ENCODE measurements at regions not wholly inside any gene's neighbourhood (a gene's known extent, or its start where the extent isn't known, plus 50 kb on each side); places are given as distances from the start of the nearest gene placed in this dataset.
A peak's percentile ranks its signal among the peaks of the same experiment; 100 is the strongest.

DNA sequence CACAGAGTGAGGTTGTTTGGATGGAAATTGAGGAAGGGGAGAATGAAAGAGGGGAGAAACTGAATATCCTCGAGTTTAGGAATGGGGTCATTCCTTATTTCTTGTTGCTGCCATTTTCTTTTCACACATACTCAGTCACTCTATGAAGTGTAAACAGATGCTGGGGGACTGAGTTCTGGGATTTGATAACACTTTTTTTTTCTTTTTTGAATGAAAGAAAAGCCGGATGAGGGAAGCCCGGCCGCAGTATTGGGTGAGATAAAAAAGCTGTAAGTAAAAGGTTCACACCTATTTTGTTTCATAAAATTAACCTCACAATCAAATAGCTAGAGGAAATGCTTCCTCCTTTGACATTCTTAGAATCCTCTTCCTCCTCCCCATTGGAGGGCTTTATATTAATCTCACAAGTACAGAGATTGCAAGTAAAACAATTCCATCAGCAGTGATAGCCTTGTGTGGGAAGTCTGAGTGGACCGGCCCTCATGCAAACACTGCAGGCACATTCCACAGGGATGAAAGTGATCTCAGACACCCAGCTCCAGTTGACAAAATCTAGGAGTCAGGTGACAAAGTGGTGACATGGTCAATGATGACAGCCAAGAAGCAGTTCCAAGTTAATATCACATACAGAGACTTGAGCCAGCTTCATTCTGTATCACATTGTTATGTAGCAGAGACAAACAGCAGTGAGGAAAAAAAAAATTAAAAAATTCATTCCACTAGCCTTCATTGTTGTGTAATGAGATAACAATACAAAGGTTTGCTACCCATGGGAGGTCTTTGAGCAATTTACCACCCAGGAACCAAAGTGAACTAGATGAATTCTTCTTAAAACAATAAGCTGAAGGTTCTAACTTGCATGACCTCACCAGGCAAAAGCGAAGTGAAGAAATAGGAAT, 391.1 kb upstream of the HSF2 start:
- no peak for DNase-seq (ENCODE audit: low read depth)

DNA sequence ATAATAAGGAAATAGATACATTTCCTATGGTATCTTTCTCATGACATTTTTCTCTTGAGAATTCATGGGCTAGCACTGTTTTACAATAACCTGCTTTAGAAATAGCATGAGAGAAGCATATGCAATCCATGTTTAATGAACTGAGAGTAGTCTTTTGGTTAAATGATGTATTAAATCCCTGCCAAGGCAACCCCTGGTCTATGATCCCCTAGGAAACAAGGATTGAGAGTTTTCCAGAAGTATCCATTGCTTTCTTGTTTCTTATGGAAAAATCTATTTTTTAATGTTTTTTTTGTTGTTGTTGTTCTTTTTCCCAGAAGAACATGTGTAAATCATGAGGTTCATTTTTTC, 390.5 kb upstream of the HSF2 start:
- DNase-seq (ENCODE audit: low read depth): no peak

DNA sequence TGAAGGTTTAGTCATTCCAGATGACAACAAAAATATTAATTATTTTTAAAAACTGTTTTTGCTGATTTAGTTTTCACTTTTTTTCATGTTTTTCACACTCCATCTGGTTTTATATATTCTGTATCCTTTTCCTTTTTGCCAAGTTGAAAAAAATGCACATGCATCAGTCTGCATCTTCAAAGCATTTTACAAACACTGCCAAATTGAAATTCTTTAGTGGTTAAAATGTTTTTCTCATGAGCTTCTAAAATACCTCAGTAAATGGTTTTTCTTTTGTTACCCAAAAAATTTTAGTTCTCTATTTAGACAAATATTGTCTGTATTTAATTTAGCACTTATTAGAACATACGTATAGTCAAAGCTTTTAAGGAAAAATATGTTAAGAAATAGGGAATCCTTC, 386.9 kb upstream of the HSF2 start:
- no peak for DNase-seq (ENCODE audit: low read depth)

DNA sequence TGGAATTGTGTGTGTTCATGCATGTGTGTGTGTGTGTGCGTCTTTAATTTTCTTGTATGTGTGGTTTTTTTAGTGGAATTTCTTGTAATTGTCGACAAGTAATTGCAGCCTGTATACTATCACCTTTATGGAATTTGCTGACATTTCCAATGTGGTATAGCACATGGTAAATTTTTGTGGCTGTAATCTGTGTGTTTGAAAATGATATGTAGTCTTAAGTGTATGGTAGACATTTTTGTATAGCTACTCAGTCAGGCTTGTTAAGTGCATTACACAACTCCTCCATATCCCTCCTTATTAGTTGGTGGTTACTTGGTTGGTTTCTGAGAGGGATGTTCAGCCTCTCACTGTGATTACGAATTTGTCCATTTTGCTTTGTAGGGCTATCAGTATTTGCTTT, 384.5 kb upstream of the HSF2 start:
- peak; percentile 62 for DNase-seq (ENCODE audit: low read depth)

DNA sequence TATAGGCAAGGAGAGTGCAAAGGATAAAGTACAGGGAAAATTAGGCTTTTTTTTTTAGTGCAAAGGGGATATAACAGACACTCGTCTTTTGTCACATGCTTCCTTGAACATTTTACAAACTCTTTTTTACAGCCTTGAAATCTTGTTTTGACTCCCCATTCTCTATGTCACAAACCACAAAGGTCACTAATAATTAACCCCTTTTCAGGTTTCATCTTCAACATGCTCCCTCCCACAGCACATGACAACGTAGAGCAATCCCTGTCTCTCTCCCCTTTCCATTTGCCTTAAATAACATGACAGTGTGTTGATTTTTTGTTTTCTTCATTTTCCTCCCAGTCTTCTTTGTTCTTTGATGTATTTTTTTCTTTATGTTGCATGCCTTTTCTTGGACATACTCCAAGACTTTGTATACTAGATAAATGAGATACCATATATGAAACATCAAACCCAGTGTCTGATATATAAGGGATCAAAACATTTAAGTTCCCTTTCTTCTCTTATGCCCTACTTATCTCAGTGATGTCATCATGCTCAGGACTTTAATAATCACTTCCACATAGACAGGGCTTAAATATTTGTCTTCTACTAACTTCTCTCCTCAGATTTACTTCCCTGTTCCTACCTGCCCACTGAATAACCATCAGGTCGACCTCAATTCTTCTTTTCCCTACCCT, 378.7 kb upstream of the HSF2 start:
- DNase-seq (ENCODE audit: low read depth): no peak

DNA sequence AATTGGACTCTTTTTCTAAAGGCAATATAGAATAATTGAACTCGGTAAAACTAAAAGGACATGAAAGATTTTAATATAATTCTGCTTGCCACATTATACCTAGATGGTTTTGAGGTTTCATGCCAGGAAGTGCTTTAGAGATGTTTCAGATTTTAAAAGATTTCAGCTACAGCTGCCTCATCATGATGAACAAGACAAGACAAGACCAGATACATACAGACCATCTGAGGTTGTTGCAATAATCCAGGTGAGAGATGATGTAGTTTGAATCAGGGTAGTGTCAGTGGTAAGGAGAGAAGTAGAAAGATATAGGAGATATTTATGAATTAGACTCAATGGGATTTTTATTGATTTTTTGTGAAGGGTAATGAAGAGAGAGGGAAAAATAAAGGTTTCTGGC, 374.3 kb upstream of the HSF2 start:
- no peak for DNase-seq (ENCODE audit: low read depth)

DNA sequence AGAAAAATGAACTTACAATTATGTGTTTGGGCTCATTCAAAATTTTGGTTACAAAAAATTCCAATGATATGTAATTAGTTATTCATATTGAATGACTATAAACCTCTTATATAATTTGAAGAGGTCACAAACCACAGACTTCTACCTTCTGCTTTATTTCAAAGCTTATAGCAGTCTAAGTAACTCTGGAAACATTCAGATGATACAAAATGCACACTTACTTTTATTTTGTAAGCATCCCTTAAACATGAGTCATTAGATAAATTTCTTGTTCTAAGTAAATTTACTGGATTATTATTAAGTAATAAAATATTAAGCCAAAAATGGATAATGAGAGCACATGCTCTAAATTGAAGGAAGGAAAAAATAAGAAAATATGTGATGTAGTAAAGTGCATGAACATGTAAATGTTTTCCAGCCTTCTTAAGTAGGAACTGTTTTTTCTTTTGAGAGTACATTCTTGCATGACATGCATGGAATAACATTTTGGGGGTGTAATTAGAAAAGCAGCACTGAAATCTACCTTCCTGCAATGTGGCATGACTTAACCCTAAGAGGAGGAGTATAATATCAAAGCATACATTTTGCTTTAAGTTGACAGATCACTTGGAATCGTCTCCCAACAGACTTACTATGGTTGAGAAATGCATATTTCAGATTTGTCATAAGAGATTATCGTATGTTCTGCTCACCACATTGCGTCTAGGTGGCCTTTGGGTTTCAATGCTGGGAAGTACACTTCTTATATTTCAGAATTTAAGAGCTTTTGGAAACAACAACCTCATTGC, 372.7 kb upstream of the HSF2 start:
- DNase-seq (ENCODE audit: low read depth): no peak

DNA sequence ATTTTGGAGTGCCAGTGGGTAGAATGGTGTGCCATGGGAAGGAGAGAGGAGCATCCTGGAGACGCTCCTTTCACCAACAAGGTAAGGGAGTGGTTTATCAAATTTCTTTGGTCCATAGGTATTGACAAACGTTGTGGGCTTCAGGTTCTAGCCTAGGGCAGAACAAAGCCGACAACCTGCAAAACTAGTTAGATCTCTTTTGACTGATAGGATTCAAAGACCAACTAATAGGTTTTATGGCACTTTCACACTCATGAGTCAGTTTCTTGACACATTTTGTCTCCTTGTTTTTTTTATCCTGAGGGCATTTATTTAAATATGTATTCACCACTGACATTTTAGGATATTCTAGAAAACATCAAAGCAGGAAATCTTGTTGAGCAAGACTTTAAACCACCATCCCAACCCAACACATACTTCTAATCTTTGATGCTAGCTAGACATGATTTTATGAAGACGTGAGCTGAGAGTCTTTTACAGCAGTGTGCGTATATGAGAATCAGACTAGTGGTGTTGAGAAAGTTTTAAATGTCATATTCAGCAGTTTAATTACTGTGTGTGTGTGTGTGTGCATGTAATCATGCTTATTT, 370.4 kb upstream of the HSF2 start:
- no peak for DNase-seq (ENCODE audit: low read depth)

DNA sequence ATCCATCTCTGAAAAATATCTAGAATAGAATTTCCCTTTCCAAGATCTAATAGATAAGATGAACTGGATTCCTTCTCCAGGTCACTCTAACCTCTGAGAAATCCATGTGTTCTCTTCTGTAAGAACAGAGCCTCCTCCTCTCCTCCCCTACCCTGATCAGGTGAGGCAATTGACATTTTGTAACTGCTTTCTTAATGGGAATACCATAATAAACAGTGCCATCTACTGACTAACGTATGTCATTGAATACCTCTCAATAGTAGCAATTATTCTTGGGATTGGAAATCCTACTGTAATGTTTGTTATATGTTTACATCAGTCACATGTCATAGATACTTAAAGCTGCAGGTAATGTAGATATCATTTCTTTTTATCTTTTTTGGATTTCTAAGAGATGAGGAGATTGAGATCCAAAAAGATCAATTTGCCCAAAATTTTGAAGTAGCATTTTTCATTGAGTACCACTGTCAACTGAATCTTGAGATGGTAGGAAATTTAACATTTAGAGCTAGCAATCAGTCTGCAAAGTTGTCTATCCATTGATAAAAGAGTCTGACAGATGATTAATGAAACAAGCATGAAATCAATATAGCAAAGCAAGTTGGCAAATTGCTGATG, 365.8 kb upstream of the HSF2 start:
- peak; percentile 68 for DNase-seq (ENCODE audit: low read depth)

DNA sequence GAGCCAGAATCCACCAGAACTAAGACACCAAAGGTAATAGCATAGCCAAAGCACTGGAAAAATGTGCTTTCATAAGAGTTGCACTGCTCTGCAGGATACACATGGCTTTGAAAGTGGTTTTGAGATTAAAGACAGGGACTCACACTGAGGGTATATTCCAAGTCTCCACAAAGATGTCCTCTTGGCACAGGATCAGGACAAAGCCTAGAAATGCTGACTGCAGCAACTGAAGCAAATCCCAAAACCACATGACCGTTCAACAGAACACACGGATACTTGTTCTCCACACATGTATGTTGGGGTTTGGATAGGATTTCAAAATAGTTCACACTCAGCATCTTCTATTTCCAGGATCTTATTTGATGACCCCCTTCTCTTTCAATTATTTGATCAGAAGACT, 364.3 kb upstream of the HSF2 start:
- no peak for DNase-seq (ENCODE audit: low read depth)

DNA sequence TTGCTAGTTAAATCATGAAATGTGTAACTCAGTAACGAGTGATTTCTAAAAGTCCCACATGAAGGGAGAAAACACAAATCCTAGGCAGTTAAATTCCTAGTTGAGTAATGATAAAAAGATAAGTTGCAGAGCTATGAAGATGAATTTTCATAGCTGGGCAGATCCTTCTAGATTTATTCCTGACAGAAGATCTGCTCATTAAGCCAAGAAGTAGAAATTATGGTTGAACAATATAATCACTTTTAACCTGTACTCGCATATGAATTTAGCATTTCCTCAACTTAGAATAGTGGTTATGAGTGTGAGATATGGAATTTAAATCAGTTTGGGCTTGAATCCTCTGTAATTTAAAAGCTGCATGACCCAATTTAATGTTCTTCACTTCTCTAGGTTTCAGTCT, 359.2 kb upstream of the HSF2 start:
- no peak for DNase-seq (ENCODE audit: low read depth)

DNA sequence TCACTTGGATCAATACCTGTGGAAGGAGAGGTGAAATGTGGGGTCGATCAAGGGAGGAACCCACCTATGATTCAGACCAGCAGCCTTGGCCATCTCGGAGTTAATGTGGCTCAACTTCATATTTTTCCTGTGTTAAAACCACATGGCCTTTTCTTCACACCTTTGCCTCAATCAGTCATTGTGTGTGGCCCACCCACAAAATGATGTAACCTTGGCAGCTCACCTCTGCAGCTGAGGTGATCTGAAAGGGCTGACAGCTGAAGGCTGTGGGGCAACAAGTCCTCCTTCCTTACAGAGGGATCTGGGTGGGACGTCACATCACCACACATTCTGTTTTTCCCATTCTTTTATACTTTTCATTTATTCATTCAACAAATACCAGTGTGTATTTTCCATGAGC, 357.1 kb upstream of the HSF2 start:
- DNase-seq (ENCODE audit: low read depth): no peak

DNA sequence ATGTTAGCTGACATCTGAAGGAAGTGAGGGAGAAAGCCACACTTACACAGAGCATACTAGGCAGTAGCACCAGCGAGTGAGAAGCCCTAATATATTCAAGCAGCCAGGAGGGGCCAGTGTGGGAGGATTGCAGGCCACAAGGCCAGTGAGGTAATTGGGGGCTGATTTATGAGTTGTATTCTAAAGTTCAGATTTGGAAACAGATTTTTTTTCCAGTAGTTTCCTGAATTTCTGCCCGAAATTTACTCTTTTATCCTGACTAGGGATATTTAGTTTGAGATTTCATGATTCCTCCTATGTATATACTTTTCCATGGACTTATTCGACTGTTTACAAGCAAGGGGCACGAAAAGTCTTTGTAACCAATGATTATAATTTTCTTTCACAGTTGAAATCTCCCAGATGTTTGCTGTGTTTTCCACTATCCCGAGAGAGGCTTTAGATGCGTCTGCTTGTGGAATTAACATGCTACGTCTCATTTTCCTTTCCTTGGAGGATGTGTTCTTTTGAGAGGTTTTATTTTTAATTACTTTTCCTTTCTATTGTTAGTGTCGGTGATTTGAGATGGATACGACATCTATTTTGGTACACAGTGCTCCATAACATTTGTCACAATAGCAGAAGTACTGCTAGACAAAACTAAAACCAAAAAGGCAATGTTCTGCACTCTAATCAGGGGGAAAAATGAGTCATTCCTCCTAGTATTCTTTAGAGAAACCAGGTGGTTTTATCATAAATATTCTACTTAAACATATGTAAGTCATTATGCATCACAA, 356.3 kb upstream of the HSF2 start:
- no peak for DNase-seq (ENCODE audit: low read depth)

DNA sequence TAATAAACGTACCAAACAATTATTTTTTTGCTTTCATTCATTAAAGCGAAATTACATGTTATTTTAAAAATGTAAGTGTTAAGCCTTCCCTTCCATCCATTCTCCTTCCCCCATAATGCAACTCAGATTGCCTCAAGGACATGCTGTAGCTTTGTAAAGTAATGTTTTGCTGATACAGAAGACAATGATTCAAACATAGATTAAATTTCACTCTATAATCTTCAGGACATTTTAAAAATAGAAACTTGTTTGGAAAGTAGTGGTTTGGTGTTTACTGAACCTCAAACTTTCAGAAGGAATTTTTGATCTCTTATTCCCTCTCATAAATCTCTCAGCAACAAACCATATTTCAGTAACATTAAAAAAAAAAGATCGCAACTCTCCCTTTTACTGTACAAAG, 350.9 kb upstream of the HSF2 start:
- DNase-seq (ENCODE audit: low read depth): peak; percentile 4

DNA sequence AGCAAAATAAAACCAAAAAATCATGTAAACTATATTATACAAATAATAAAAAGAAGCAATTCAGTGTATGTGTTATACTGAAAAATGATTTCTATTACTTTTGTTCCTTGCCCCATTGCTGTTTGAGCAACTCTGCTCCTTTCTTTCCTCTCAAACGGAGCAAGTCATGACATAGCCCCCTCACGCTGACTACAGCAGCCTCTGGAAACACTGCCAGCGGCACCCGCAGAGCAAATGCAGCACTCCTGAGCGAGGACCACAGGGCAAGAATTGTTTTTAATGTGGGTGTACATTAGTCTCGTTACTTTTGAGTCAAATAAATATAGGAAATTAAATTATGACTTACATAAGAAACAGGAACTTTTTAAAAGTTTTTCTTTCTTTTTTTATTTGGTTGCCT, 350.1 kb upstream of the HSF2 start:
- peak; percentile 38 for DNase-seq (ENCODE audit: low read depth)

DNA sequence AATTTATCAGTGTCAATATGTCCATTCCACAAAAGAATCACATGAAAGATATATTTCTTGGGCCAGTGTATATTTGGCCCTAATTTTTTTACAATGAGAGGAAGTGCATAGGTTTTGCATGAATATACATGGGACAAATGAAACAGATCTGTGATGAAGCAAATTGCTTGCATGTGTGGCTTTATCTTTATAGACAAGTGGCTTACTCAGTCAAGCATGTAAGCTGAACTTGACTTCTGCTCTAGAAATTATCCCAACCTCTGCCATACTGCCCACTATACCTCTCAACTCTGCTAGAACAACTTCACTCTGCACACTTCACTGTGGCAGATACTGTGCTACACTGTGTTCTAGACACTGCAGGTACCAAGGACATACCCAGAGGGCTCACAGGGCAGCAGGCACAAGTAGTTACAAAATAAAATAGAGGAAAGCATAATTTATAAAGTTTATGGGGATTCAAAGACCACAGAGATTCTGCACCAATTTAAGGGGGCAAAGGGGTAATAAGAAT, 349.2 kb upstream of the HSF2 start:
- no peak for DNase-seq (ENCODE audit: low read depth)

DNA sequence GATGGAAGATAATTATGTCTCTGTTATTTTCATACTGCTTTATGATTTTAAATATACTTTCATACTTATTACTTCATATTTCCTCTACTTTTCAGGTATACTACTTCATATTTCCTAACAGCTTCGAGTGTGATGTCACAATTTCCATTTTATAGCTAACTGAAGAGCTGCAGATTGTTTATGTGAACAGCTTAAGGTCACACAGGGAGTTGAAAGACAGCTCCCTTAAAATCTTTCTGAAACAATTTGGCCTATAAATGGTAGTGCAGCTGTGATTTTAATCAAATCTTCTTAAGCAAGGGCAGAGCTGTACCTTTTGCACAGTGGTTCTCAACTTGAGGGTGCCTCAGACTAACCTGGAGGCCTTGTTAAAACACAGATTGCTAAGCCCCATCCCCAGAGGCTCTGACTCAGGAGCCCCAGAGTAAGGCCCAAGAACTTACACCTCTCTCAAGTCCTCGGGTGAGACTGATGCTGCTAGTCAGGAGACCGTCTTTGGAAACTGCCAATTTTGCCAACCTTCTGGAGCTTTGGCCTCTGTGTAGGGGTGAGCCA, 347.0 kb upstream of the HSF2 start:
- no peak for DNase-seq (ENCODE audit: low read depth)

DNA sequence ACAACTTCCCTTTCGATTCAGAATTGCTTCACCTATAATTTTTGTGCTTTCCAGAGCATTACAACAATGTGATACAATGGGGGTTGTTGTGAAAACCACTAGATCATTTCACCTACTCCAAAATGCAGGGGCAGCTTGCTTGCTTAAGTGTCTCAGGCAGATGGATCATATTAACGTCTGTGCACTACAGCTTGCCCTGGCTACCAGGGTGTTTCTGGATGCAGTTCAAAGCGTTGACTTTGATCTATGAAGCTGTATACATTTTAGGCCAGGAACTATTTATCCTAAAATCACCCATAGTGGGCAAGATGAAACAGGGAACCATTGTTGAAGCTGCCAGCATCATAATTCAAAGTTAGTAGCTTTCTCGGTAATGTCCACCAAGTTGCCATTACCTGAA, 339.5 kb upstream of the HSF2 start:
- DNase-seq (ENCODE audit: low read depth): no peak

DNA sequence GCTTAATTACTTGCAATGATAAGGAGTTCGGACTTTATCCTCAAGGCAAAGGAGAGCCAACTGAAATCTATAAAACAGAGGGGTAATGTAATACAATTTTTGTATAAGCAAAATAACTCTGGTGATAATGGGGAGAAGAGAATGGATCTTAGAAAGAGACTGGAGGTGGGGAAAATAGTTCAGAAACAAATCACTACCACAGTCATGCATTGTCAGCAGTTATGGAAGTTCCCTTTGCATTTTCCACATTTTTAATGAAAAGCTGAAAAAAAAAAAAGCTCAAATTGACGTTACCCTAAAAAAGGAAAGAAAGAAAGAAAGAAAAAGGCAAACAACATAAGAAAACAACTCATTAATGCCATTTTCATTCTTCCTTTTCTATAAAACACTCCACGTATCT, 337.6 kb upstream of the HSF2 start:
- DNase-seq (ENCODE audit: low read depth): no peak

DNA sequence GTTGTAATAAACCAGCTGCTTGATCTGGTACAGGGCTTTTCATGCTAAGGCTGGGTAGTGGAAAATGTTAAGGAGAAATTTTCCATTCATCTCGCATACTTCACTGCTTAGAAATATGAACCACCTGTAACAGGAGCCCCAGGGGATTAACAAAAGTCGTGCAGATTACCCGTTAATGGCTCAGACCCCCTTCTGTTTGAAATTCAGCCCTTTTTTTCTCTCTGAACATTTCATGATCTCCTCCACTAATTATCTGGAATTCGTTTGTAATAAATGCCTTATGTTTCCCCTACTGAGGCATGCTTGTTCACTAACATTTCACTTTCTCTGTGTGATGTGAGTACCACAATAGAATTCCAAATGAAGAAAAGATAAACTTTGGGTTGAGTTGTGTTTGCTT, 336.4 kb upstream of the HSF2 start:
- no peak for DNase-seq (ENCODE audit: low read depth)

DNA sequence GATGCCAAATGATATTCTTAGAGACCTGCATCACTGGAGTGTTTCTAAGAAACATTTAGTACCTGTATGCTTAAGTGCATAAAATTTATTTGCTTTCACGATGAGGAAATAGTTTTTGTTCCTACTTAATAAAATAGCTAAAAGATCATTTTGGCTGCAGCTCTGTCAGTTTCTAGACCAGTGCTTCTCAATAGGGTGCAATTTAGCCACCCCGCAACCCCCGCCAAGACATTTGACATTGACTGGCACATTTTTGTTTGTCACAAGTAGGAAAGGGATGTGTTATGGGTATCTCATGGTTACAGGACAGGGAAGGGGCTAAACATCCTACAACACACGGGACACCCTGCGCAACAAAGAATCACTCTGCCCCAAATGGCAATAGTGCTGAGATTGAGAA, 335.7 kb upstream of the HSF2 start:
- DNase-seq (ENCODE audit: low read depth): no peak
